NCI-H2227 treated with DMSO at 0.1 percent for 48 hours (cell line): ENCODE measurements at regions not wholly inside any gene's neighbourhood (a gene's known extent, or its start where the extent isn't known, plus 50 kb on each side); places are given as distances from the start of the nearest gene placed in this dataset.
"Not testable (repeated sequence)": the region's sequence is repeated elsewhere in the genome, so short reads cannot be mapped to it uniquely, and the experiment has no call there.

Experiments
- DNase-seq: peaks from one replicate; lab custom pipeline; 2025; lab: John Stamatoyannopoulos, UW

DNA sequence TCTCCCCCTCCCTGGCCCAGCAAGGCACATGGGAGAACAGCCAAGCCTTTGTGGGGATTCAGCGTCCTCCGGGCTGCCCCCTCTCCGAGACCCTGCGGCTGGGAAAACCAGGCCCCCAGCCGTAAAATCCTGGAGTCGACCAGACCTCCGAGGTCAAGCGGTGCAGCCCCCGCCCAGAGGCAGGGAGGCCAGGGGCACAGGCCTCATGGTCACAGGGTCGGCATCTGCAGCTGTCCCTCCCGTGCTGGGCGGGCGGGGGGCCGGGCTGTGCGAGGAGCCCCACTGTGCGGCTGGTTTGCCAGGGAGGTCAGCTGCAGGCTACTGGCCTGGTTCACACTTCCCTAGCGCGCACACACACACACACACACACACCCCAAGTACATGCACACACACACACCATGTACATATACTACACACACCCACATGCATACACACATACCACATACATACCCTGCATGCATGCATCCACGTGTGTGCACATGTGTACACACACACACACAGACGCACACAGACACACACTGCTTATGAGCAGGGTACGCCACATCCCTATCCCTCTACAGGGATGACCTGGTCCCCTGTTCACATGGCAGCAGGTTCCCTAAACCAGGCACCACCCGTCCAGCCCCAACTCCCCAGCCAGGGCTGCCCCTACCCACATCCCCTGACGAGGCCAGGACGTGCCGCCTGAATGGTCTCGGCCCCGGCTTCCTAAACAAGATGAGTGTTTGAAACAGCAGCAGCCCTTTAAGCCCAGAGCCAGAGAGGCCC lies 108.9 kb upstream of the CIBAR2 start:
- DNase-seq: no peak

DNA sequence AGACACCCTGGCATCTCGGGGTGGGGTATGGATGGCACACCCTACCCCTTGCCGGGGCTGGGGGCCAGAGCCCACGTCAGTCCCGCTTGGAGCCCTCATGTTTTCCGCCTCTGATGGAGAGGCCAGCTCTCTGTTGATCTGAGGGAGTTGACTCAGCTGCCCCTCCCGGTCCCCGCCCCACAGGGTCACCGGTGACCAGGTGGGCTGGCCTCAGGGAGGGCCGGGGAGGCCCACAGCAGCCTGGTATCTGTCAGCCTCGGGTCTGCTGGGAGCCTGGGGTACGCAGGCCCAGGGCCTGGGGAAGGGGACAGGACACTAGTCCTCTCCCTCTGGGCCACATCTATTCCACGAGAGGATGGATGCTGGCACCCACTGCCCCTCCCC lies 109.5 kb upstream of the CIBAR2 start:
- DNase-seq: no peak

GRCh38 chr16:85222155-85222863 lies 110.0 kb upstream of the CIBAR2 start:
- DNase-seq: peak; percentile 16

GRCh38 chr16:85225257-85225656 lies 113.0 kb upstream of the CIBAR2 start:
- no peak for DNase-seq

DNA sequence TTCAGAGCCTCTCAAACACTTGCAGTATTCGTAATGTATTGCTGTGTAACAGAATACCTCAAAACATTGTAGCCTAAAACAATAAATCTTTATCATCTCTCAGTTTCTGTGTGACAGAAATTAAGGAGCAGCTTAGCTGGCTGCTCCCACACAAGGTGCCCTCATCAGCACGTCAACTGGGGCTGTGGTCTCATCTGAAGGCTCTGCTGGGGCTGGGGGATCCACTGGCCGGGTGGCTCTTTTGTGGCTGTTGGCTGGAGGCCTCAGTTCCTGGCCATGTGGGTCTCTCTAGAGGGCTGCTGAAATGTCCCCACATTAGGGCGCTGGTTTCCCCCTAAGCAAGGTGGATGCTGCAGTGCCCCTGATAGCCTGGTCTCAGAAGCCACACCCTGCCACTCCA lies 113.4 kb upstream of the CIBAR2 start:
- DNase-seq: no peak

GRCh38 chr16:85227084-85227945 lies 115.0 kb upstream of the CIBAR2 start:
- DNase-seq: no peak

DNA sequence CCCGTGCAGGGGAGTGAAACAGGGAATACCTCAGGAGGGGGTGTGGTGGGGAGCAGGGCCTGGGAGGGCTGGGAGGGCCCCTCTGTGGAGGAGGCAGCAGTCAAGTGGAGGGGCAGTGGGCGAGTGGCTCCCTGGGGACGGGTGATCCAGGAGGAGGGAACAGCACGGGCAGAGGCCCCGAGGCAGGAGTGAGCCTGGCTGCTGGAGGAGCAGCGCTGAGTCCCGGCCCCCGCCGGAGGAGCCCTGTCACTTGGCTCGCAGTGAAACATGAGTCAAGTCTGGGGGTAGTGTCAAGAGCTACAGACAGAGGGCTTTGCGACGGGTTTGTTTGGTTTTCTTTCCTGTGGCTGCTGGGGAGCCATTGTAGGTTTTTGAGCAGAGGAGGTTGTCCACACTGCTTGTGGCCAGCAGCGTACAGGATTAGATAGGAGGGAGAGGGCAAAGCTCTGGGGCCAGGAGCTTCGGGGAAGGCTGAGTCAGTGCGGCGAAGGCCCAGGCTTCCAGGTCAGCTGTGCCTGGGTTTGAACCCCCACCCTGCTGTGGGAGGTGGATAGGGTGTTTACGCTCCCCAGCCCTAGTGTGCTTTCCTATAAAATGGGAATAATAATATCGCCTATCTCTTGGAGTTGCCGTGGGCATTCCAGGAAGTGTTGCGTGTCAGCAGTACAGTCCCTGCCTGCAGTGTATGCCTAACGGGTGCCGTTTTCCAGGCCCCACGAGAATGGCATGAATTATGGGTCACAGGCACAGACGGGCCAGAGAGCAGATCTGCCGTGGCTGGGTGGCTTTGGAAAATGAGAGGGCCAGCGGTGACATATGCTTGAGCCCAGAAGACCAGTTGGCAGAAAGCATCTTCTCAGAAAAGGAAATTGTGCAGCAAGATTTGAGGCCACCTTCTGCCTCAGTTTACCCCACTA lies 115.9 kb upstream of the CIBAR2 start:
- no peak for DNase-seq

- no peak for DNase-seq
Measured at GRCh38 chr16:85228970-85229430, 116.7 kb upstream of the CIBAR2 start.

DNA sequence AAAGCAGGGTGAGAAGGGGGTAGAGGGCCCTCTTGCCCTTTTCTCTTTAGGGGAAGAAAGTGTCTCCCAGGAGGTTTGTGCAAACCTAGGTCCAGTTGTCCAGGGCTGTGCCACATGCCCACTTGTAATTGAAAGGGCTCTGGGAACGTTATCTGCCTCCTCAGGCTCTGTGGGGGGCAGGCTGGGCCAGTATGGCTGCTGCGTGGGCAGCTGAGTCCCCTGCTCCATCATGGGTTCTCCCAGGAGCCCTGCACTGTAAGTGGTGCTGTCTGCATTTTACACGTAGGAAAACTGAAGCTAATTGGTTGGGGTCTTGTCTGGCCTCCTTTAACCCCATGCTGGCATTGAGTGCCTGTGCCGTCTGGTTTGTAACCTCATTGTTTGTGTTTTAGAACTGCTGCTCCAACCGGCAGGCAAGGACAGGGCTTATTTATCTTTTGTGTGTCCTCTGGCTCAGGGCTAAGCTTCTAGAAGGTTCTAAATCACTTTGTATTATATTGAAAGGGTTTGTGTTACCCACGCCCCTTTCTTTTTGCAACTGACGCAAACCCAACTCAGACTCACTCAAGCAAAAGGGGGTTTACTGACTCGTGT lies 117.7 kb upstream of the CIBAR2 start:
- no peak for DNase-seq

DNA sequence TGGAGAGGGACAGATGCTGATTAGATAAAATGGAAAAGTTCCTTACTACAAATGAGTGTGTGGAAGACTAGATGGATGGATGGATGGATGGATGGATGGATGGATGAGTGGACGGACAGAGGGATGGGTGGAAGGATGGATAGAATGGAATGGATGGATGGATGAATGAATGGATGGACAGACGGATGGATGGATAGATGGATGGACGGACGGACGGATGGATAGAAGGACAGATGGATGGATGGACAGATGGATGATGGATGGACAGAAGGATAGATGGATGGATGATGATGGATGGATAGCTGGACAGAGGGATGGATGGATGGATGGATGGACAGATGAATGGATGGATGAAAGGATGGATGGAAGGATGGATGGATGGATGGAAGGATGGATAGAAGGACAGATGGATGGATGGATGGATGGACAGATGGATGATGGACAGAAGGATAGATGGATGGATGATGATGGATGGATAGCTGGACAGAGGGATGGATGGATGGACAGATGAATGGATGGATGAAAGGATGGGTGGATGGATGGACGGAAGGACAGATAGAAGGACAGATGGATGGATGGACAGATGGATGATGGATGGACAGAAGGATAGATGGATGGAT lies 118.6 kb upstream of the CIBAR2 start:
- not testable (repeated sequence) for DNase-seq

GRCh38 chr16:85231959-85232358 lies 119.7 kb upstream of the CIBAR2 start:
- DNase-seq: no peak

- DNase-seq: no peak
Measured at GRCh38 chr16:85232369-85233142, 120.3 kb upstream of the CIBAR2 start.

- no peak for DNase-seq
Measured at GRCh38 chr16:85233516-85233915, 121.2 kb upstream of the CIBAR2 start.

GRCh38 chr16:85234310-85235204 lies 122.3 kb upstream of the CIBAR2 start:
- no peak for DNase-seq

GRCh38 chr16:85235991-85236817 lies 123.9 kb upstream of the CIBAR2 start:
- DNase-seq: no peak

DNA sequence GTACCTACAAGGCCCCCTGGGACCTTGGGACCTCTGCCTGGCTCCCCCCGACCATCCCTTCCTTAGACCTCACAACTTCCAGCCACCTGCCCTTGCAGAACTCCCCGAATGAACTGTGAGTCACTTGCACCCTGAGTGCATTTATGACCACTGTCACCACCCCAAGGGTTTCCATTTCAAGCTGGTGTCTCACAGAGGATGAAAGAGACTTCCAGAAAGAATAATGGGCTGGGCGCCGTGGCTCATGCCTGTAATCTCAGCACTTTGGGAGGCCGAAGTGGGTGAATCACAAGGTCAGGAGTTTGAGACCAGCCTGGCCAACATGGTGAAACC lies 124.5 kb upstream of the CIBAR2 start:
- no peak for DNase-seq

- no peak for DNase-seq
Measured at GRCh38 chr16:85237817-85238216, 125.5 kb upstream of the CIBAR2 start.

DNA sequence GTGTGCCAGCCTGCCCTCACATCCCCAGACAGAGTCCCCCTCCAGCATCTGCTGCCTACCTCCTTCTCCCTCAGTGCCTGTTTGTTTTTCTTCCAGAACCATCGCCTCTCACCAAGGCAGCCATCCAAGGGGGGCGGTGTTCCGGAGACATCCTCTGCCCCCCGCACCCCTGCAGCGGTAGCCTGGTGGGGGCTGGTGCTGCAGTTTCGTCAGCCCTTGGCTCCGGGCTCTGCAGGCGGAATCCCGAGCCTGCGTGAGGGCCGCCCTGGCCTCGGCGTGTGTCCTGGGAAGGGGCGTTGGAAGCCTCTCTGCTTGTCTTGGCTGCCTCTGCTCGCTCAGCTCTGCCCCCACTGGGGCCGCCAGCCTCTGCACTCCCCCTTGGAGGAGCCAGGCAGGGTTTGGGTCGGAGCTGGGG lies 126.0 kb upstream of the CIBAR2 start:
- DNase-seq: no peak
